CD4-positive, alpha-beta memory T cell (primary cell): ENCODE measurements at regions not wholly inside any gene's neighbourhood (a gene's known extent, or its start where the extent isn't known, plus 50 kb on each side); places are given as distances from the start of the nearest gene placed in this dataset.

Experiments used
- CTCF ChIA-PET: fragments of 350-600 bp; sonication (Branson Sonifier 250); formaldehyde crosslinking; loops from one replicate; lab custom pipeline; 2021; ENCODE audit warnings: inconsistent platforms; ENCODE audit not compliant: partially characterized antibody; lab: Charles Lee
- POLR2A ChIA-PET: fragments of 350-600 bp; sonication (Branson Sonifier 250); formaldehyde crosslinking; loops from one replicate; lab custom pipeline; 2021; ENCODE audit not compliant: partially characterized antibody; lab: Charles Lee
- DNase-seq, 5 donors: peaks; one replicate each; pipeline versions ENCODE4 v3.0.0 to v3.0.0-alpha.2; 2020 to 2022; ENCODE audit warnings: mixed read lengths in 1 of 5
- H3K27ac ChIP-seq: one replicate; pipeline ENCODE4 v1.7.0; 2013; ENCODE audit warnings: low read depth, low read length
- H3K27me3 ChIP-seq: 2 replicates; pipeline ENCODE4 v1.7.0; 2013; ENCODE audit warnings: mild to moderate bottlenecking, low read length, moderate library complexity; ENCODE audit not compliant: insufficient read depth
- H3K36me3 ChIP-seq: 2 replicates; pipeline ENCODE4 v1.7.0; 2013; ENCODE audit warnings: mild to moderate bottlenecking, low read length, moderate library complexity; ENCODE audit not compliant: insufficient read depth
- H3K4me1 ChIP-seq: 2 replicates; pipeline ENCODE4 v1.7.0; 2013; ENCODE audit warnings: mild to moderate bottlenecking, low read length, moderate library complexity; ENCODE audit not compliant: insufficient read depth
- H3K4me3 ChIP-seq, 2 donors: one replicate each; pipeline ENCODE4 v1.7.0; 2013; ENCODE audit warnings: low read length in 2 of 2, mild to moderate bottlenecking in 1 of 2
- H3K9me3 ChIP-seq, 2 donors: one replicate each; pipeline ENCODE4 v1.7.0; 2013; ENCODE audit warnings: low read length in 2 of 2, control low read depth in 1 of 2; ENCODE audit not compliant: control insufficient read depth in 1 of 2
- H3K27ac Mint-ChIP-seq, 7 donors: one replicate each; pipeline ENCODE4 v1.8.0; 2020 to 2021; ENCODE audit warnings: mixed read lengths in 7 of 7, mild to moderate bottlenecking in 6 of 7, inconsistent platforms in 3 of 7, moderate library complexity in 3 of 7
- H3K27me3 Mint-ChIP-seq, 2 donors: one replicate each; pipeline ENCODE4 v1.8.0; 2020 to 2021; ENCODE audit warnings: mixed read lengths in 2 of 2
- H3K36me3 Mint-ChIP-seq, 2 donors: one replicate each; pipeline ENCODE4 v1.8.0; 2020 to 2021; ENCODE audit warnings: mixed read lengths in 2 of 2, inconsistent platforms in 1 of 2, mild to moderate bottlenecking in 1 of 2
- H3K4me1 Mint-ChIP-seq, 4 donors: one replicate each; pipeline ENCODE4 v1.8.0; 2020 to 2021; ENCODE audit warnings: mixed read lengths in 4 of 4, mild to moderate bottlenecking in 1 of 4
- H3K4me3 Mint-ChIP-seq, 8 donors: one replicate each; pipeline ENCODE4 v1.8.0; 2020 to 2021; ENCODE audit warnings: mixed read lengths in 8 of 8, mild to moderate bottlenecking in 7 of 8, moderate library complexity in 6 of 8, inconsistent platforms in 3 of 8
- H3K9me3 Mint-ChIP-seq, 8 donors: one replicate each; pipeline ENCODE4 v1.8.0; 2020 to 2021; ENCODE audit warnings: mixed read lengths in 8 of 8, mild to moderate bottlenecking in 5 of 8, inconsistent platforms in 3 of 8, moderate library complexity in 1 of 8
- intact Hi-C: fragments of 100-400 bp; cut with micrococcal nuclease; formaldehyde crosslinking; loops from one replicate; pipeline ENCODE4 v1.15.1; 2023

DNA sequence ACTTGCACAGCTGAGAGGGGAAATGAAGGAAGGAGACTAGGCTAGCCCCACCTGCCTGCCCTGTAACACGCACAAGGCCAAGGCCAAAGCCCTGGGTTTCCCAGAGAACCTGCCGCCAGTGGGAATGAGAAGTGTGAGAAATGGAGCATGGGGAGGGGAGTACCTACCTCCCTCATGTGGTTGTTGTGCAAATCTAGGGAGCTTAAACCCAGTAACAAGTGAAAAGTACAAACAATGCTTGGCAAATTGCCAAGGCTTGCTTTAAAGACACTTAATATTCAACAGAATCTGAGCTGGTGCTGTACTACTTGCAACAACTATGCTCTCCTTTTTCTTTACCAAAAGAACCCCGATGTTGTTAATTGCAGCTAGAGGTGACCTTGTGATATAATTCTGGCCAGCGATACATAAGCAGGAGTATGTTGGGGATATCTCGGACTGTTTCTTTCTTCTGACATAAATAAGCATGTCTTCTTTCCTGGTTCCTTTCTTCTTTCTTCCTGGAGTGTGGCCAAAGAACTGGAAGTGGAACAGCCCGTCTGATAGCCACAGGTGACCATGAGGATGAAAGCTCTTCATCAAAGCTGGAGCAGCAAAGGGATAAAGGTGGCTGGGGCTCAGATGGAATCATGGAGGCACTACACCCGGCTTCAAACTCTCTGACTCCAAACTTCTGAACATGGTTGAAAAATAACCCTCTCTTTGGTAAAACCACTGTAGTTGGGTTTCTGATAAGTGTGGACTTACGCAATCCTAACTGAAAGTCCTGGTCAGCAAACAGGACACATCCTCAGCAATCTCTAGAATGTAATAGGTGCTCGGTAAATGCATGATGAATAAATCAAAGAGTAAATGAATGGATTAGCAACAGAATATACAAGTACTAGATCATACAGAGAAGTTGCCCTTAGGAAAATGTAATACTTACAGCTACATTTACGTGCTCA, 207.9 kb downstream of the NUAK1 start:
- H3K27ac ChIP-seq = no peak overlapping the region
- H3K4me1 Mint-ChIP-seq = no peaks in the 10 kb centered on the region
- no peaks in the 10 kb centered on the region for H3K9me3 ChIP-seq
- H3K36me3 ChIP-seq = no peaks in the 10 kb centered on the region
- no peaks in the 10 kb centered on the region for H3K36me3 Mint-ChIP-seq
- ChIA-PET CTCF (no interaction called here), POLR2A (no interaction called here)
- intact Hi-C loops = no loop called here
- H3K27me3 ChIP-seq = no peaks in the 10 kb centered on the region
- peaks cover 0 to 1% of the 10 kb centered on the region in 2 donors for H3K27me3 Mint-ChIP-seq
- no peak overlapping the region for H3K4me3 Mint-ChIP-seq
- no peak for DNase-seq
- no peak overlapping the region for H3K4me3 ChIP-seq
- peaks cover 0 to 7% (median 2%) of the 10 kb centered on the region in 8 donors for H3K9me3 Mint-ChIP-seq
- H3K4me1 ChIP-seq = no peaks in the 10 kb centered on the region
- no peak overlapping the region for H3K27ac Mint-ChIP-seq

DNA sequence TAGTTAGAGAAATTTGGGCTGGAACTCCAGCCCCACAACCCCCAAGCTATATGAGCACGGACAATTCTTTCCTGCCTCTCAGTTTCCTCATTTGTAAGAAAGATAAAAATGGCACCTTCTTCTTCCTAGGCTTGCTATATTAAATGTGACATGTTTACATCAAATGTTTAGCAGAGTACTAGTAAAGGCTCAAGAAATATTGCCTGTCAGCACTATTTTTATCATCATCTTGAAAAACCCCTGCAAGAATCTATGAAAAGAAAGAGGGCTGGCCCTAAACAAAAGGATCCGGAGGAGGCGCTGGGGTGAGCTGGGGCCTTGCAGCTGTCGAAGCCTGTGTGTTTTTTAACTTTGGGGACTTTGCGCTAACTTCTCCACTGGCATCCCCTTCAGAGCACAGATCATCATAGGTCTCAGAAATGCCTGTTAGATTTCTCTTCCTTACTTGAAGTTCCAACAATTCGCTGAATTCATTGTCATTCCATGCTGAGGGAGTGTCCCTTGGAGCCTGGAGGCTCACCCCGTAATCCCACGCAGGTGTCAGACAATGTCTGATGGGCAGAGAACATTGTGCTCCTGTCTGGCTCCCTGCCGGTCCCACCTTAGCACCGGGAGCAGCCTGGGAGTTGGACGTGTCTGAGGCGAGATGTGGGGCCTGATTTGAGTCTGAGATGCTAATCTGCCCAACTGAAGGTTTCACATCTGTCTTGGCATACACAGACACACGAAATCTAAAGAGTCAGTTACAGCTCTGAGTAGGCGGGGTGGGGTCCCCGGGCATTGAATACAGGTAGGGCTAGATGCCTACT, 206.8 kb downstream of the NUAK1 start:
- no peak overlapping the region for H3K4me3 Mint-ChIP-seq
- ChIA-PET POLR2A (no interaction called here), CTCF (no interaction called here)
- no peaks in the 10 kb centered on the region for H3K36me3 ChIP-seq
- H3K4me3 ChIP-seq = no peak overlapping the region
- H3K27me3 Mint-ChIP-seq = peaks cover 0 to 1% of the 10 kb centered on the region in 2 donors
- intact Hi-C loops = no loop called here
- H3K9me3 Mint-ChIP-seq = peaks cover 0 to 5% (median 2%) of the 10 kb centered on the region in 8 donors
- H3K4me1 ChIP-seq = no peaks in the 10 kb centered on the region
- no peaks in the 10 kb centered on the region for H3K4me1 Mint-ChIP-seq
- no peaks in the 10 kb centered on the region for H3K36me3 Mint-ChIP-seq
- no peak for DNase-seq
- no peak overlapping the region for H3K27ac ChIP-seq
- H3K27ac Mint-ChIP-seq = no peak overlapping the region
- H3K9me3 ChIP-seq = no peaks in the 10 kb centered on the region
- no peaks in the 10 kb centered on the region for H3K27me3 ChIP-seq

DNA sequence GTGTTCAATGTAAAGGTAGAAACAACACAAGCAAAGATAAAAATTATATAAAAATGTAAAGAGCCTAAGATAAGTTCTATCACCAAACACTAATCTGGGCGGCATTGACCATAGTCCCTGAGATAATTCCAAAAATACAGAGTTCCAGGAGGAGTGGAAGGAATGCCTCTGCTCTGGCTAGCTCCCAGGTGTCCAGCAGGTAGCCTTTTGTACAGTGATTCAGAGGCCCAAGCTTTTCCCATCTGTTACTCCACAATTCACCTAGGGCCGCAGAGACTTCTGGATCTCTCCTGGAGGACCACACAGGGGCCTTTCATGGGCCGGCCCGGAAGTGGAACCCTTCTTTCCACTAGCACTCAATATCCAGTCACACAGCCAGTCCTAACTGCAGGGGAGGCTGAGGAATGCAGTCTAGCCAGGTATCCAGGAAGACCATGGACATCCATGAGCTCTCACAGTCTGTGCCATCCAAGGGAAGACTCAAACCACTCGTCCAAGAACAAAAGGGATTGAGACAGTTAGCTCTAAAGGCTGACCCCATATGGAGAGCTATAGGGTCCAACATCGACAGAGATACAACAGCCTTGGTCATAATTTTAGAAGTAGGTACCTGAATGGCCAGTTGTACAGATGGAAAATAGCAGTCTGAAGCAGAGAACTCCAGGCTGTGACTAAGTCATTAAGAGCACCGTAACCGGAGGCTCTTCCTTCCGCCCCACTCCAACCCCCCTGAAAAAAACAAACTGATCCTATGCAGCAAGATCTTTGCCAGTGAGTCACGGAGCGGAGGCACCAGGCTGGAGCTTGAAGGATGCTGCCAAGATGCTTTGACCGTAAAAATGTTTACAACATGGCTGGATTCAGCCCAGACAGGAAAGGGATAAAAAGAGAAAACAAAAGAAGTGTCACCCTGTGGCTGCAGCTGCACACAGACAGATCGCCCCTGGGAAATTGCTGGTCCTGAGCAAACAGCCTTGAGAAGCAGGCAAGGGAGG, 204.8 kb downstream of the NUAK1 start:
- Mint-ChIP-seq H3K9me3 (peaks cover 0 to 2% (median 0%) of the 10 kb centered on the region in 8 donors), H3K27me3 (no peaks in the 10 kb centered on the region), H3K36me3 (no peaks in the 10 kb centered on the region), H3K4me1 (no peaks in the 10 kb centered on the region), H3K4me3 (no peak overlapping the region), H3K27ac (no peak overlapping the region)
- ChIA-PET CTCF (no interaction called here), POLR2A (no interaction called here)
- intact Hi-C loops = no loop called here
- Histone ChIP-seq H3K36me3 (no peaks in the 10 kb centered on the region), H3K27ac (no peak overlapping the region), H3K9me3 (no peaks in the 10 kb centered on the region), H3K4me1 (no peaks in the 10 kb centered on the region), H3K4me3 (no peak overlapping the region), H3K27me3 (no peaks in the 10 kb centered on the region)
- DNase-seq = no peak

DNA sequence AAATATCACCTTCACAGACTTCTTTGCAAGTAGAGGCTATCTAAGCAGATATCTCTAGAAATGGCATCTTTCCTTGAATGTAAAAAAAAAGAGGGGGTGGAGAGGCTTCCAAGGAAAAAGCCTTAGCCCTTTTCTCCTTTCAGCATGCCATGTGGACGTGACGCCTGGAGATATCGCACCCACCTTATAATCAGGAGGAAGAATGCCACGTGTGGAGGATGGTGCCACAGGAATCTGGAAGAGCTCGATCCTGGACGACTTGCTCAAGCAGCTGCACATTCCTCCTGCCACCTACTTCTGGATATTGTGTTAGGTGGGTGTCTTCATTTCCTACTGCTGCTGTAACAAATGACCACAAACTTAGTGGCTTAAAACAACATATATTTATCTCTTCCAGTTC, 203.6 kb downstream of the NUAK1 start:
- Mint-ChIP-seq H3K9me3 (peaks cover 0 to 2% (median 0%) of the 10 kb centered on the region in 8 donors), H3K27me3 (no peaks in the 10 kb centered on the region), H3K4me1 (no peaks in the 10 kb centered on the region), H3K27ac (no peak overlapping the region), H3K36me3 (no peaks in the 10 kb centered on the region), H3K4me3 (no peak overlapping the region)
- CTCF ChIA-PET = no interaction called here
- intact Hi-C loops = no loop called here
- no peak overlapping the region for H3K4me3 ChIP-seq
- DNase-seq = no peak
- H3K27me3 ChIP-seq = no peaks in the 10 kb centered on the region
- H3K27ac ChIP-seq = no peak overlapping the region
- POLR2A ChIA-PET = interaction anchor here (0.7 kb wide), 1 partner anchor 23 kb away, joined by 4 read pairs; no protein-coding TSS in a partner anchor
- no peaks in the 10 kb centered on the region for H3K4me1 ChIP-seq
- no peaks in the 10 kb centered on the region for H3K9me3 ChIP-seq
- H3K36me3 ChIP-seq = no peaks in the 10 kb centered on the region

DNA sequence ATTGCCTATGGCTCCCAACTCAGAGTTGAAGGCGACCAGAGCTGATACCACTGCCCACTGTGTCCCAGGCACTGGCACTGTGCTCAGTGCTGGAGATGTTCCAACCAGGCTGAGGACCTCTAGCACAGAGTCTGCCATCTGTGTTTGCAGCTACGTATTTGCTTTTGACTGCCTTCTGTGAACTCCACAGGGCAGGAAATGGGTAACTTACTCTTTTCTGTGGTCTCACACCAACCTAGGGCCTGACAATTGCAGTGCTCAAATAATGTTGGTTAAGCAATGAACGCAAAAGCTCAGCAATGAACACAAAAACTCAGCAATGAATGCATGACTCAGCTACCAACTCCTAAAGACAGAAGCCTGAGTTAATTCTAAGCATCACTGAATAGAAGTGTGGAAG, 202.8 kb downstream of the NUAK1 start:
- Mint-ChIP-seq H3K27ac (no peak overlapping the region), H3K36me3 (no peaks in the 10 kb centered on the region), H3K27me3 (no peaks in the 10 kb centered on the region), H3K9me3 (peaks cover 0 to 2% (median 0%) of the 10 kb centered on the region in 8 donors), H3K4me3 (no peak overlapping the region), H3K4me1 (no peaks in the 10 kb centered on the region)
- H3K27me3 ChIP-seq = no peaks in the 10 kb centered on the region
- no peaks in the 10 kb centered on the region for H3K36me3 ChIP-seq
- no peaks in the 10 kb centered on the region for H3K9me3 ChIP-seq
- no peaks in the 10 kb centered on the region for H3K4me1 ChIP-seq
- intact Hi-C loops = no loop called here
- H3K27ac ChIP-seq = no peak overlapping the region
- CTCF ChIA-PET = no interaction called here
- POLR2A ChIA-PET = no interaction called here
- no peak overlapping the region for H3K4me3 ChIP-seq
- DNase-seq = no peak

DNA sequence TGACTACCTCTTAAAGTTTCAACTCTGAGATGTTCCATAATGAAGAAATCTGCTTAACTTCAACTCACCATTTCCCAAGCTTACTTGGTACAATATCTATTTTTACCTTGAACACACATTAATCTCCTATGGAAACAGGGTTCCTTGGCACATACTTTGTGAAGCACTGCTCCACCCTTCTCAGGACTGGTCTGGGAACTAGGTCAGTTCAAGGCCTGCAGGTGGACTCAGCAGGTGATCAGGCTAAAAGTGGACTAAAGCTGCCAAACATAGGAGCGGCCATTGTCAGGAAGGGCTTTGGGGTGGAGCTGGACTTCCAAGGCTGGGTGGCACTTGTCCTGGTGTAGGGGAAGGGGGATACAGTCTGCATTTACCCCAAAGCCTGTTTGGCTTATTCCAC, 202.3 kb downstream of the NUAK1 start:
- Histone ChIP-seq H3K36me3 (no peaks in the 10 kb centered on the region), H3K27me3 (no peaks in the 10 kb centered on the region), H3K4me3 (no peak overlapping the region), H3K9me3 (no peaks in the 10 kb centered on the region), H3K4me1 (no peaks in the 10 kb centered on the region), H3K27ac (no peak overlapping the region)
- Mint-ChIP-seq H3K27me3 (no peaks in the 10 kb centered on the region), H3K9me3 (peaks cover 0 to 2% (median 0%) of the 10 kb centered on the region in 8 donors), H3K4me3 (no peak overlapping the region), H3K27ac (no peak overlapping the region), H3K36me3 (no peaks in the 10 kb centered on the region), H3K4me1 (no peaks in the 10 kb centered on the region)
- no peak for DNase-seq
- ChIA-PET CTCF (interaction anchor here (0.8 kb wide), 1 partner anchor 14 kb away, joined by 3 read pairs; no protein-coding TSS in a partner anchor), POLR2A (no interaction called here)
- intact Hi-C loops = no loop called here
